SK-N-SH treated with all-trans-retinoic acid at 6 μM for 48 hours (cell line): ENCODE measurements at regions not wholly inside any gene's neighbourhood (a gene's known extent, or its start where the extent isn't known, plus 50 kb on each side); places are given as distances from the start of the nearest gene placed in this dataset.

Source experiments
- ATAC-seq: fragments of 200-7000 bp; cut with Tn5 transposase; 3 replicates; pipeline ENCODE4 v1.9.1; 2020; ENCODE audit warnings: mild to moderate bottlenecking, moderate library complexity
- ARNTL ChIP-seq: fragments of 450-650 bp; formaldehyde crosslinking; IDR thresholded peaks from 2 replicates; pipeline ENCODE4 v1.5.0; 2020; ENCODE audit warnings: low read depth, mild to moderate bottlenecking, moderate library complexity, borderline replicate concordance
- BACH2 ChIP-seq: fragments of 250-450 bp; sonication (Bioruptor Pico); IDR thresholded peaks from 2 replicates; pipeline ENCODE4 v1.9.0; 2021; ENCODE audit warnings: mild to moderate bottlenecking, borderline replicate concordance
- CREB5 ChIP-seq: fragments of 250-450 bp; sonication (Bioruptor Pico); IDR thresholded peaks from 2 replicates; pipeline ENCODE4 v1.5.1; 2020; ENCODE audit warnings: low read depth, mild to moderate bottlenecking, moderate library complexity
- CSDC2 ChIP-seq: fragments of 250-450 bp; sonication (Bioruptor Pico); IDR thresholded peaks from 2 replicates; pipeline ENCODE4 v1.5.0; 2020; ENCODE audit warnings: mild to moderate bottlenecking, moderate library complexity
- CSRNP3 ChIP-seq: fragments of 250-450 bp; sonication (Bioruptor Pico); IDR thresholded peaks from 2 replicates; pipeline ENCODE4 v1.5.1; 2021; ENCODE audit warnings: mild to moderate bottlenecking, moderate library complexity
- ISL1 ChIP-seq: fragments of 250-450 bp; sonication (Bioruptor Pico); IDR thresholded peaks from 2 replicates; pipeline ENCODE4 v2.1.2; 2022; ENCODE audit warnings: mild to moderate bottlenecking, moderate library complexity
- OSR1 ChIP-seq: fragments of 250-450 bp; sonication (Bioruptor Pico); IDR thresholded peaks from 2 replicates; pipeline ENCODE4 v1.8.0; 2022; ENCODE audit warnings: moderate library complexity, mild to moderate bottlenecking, inconsistent platforms
- PATZ1 ChIP-seq: fragments of 250-450 bp; sonication (Bioruptor Pico); IDR thresholded peaks from 2 replicates; pipeline ENCODE4 v1.8.0; 2020; ENCODE audit warnings: mild to moderate bottlenecking, moderate library complexity, borderline replicate concordance
- POU6F1 ChIP-seq: fragments of 250-450 bp; sonication (Bioruptor Pico); IDR thresholded peaks from 2 replicates; pipeline ENCODE4 v1.8.0; 2021; ENCODE audit warnings: low read depth, mild to moderate bottlenecking, moderate library complexity, borderline replicate concordance
- PPARA ChIP-seq: fragments of 250-450 bp; sonication (Bioruptor Pico); IDR thresholded peaks from 2 replicates; pipeline ENCODE4 v1.5.0; 2020; ENCODE audit warnings: mild to moderate bottlenecking, borderline replicate concordance
- RARB ChIP-seq: fragments of 250-450 bp; sonication (Bioruptor Pico); IDR thresholded peaks from 2 replicates; pipeline ENCODE4 v1.8.0; 2021; ENCODE audit warnings: mild to moderate bottlenecking, moderate library complexity
- SNAI2 ChIP-seq: fragments of 250-450 bp; sonication (Bioruptor Pico); IDR thresholded peaks from 2 replicates; pipeline ENCODE4 v1.5.0; 2020; ENCODE audit warnings: mild to moderate bottlenecking, moderate library complexity
- TCF4 ChIP-seq: fragments of 250-450 bp; sonication (Bioruptor Pico); IDR thresholded peaks from 2 replicates; pipeline ENCODE4 v1.8.0; 2021; ENCODE audit warnings: mild to moderate bottlenecking, moderate library complexity, borderline replicate concordance
- TOX ChIP-seq: fragments of 250-450 bp; sonication (Bioruptor Pico); IDR thresholded peaks from 2 replicates; pipeline ENCODE4 v1.8.0; 2021; ENCODE audit warnings: mild to moderate bottlenecking, moderate library complexity, borderline replicate concordance
- TSHZ2 ChIP-seq: fragments of 250-450 bp; sonication (Bioruptor Pico); IDR thresholded peaks from 2 replicates; pipeline ENCODE4 v1.5.0; 2020; ENCODE audit warnings: mild to moderate bottlenecking, moderate library complexity
- ZFP3 ChIP-seq: fragments of 250-450 bp; sonication (Bioruptor Pico); IDR thresholded peaks from 2 replicates; pipeline ENCODE4 v1.5.0; 2020; ENCODE audit warnings: mild to moderate bottlenecking, moderate library complexity
- ZFP30 ChIP-seq: fragments of 450-650 bp; formaldehyde crosslinking; IDR thresholded peaks from 2 replicates; pipeline ENCODE4 v1.5.0; 2022; ENCODE audit warnings: mild to moderate bottlenecking, moderate library complexity
- ZNF565 ChIP-seq: fragments of 450-650 bp; formaldehyde crosslinking; conservative IDR thresholded peaks from 2 replicates; pipeline ENCODE4 v1.5.0; 2020; ENCODE audit warnings: low read depth, mild to moderate bottlenecking, moderate library complexity
- ZNF70 ChIP-seq: fragments of 450-650 bp; formaldehyde crosslinking; IDR thresholded peaks from 2 replicates; pipeline ENCODE4 v1.5.0; 2020; ENCODE audit warnings: mild to moderate bottlenecking, moderate library complexity
- ZNF8 ChIP-seq: fragments of 450-650 bp; formaldehyde crosslinking; IDR thresholded peaks from 2 replicates; pipeline ENCODE4 v1.5.0; 2020; ENCODE audit warnings: mild to moderate bottlenecking, moderate library complexity

- ATAC-seq: no peak
- TF ChIP-seq SNAI2 (no peak), ZNF8 (no peak), TOX (CRISPR knock-in tag) (no peak), ARNTL (no peak), ISL1 (no peak), PPARA (CRISPR knock-in tag) (no peak), ZNF70 (CRISPR knock-in tag) (no peak), ZNF565 (CRISPR knock-in tag) (no peak), CSDC2 (CRISPR knock-in tag) (no peak)
These were observed 58.2 kb upstream of the NRP1 start for GRCh38 chr10:33392706-33393105.

GRCh38 chr10:33391611-33392465 is 57.4 kb upstream of the NRP1 start:
- no peak for TF ChIP-seq PPARA (CRISPR knock-in tag)
- no peak for ATAC-seq

GRCh38 chr10:33390046-33390445 is 55.6 kb upstream of the NRP1 start:
- TF ChIP-seq ZFP30 (CRISPR knock-in tag): no peak
- no peak for TF ChIP-seq ARNTL
- no peak for TF ChIP-seq ZFP3 (CRISPR knock-in tag)
- no peak for TF ChIP-seq BACH2 (CRISPR knock-in tag)
- TF ChIP-seq CSDC2 (CRISPR knock-in tag): no peak
- no peak for TF ChIP-seq CREB5 (CRISPR knock-in tag)
- TF ChIP-seq ZNF8: no peak
- no peak for TF ChIP-seq TCF4 (CRISPR knock-in tag)
- no peak for TF ChIP-seq CSRNP3 (CRISPR knock-in tag)
- TF ChIP-seq PATZ1: no peak
- TF ChIP-seq ISL1: no peak
- ATAC-seq: no peak

GRCh38 chr10:33388785-33389184 is 54.3 kb upstream of the NRP1 start:
- no peak for TF ChIP-seq ZNF70 (CRISPR knock-in tag)
- no peak for TF ChIP-seq SNAI2
- TF ChIP-seq ZFP3 (CRISPR knock-in tag): no peak
- no peak for TF ChIP-seq TOX (CRISPR knock-in tag)
- no peak for TF ChIP-seq OSR1 (CRISPR knock-in tag)
- no peak for TF ChIP-seq CSDC2 (CRISPR knock-in tag)
- TF ChIP-seq, all 23 proteins: peak for 0

GRCh38 chr10:33388382-33388781 is 53.9 kb upstream of the NRP1 start:
- ATAC-seq: no peak
- no peak for TF ChIP-seq POU6F1
- TF ChIP-seq ISL1: peak; percentile 93

More at GRCh38 chr10:33388785-33389184, 54.3 kb upstream of the NRP1 start:
- no peak for ATAC-seq

- TF ChIP-seq BACH2 (CRISPR knock-in tag): no peak
- TF ChIP-seq ARNTL: no peak
- no peak for TF ChIP-seq OSR1 (CRISPR knock-in tag)
- no peak for TF ChIP-seq PPARA (CRISPR knock-in tag)
- TF ChIP-seq ZFP30 (CRISPR knock-in tag): no peak
- TF ChIP-seq RARB: no peak
- no peak for TF ChIP-seq ZFP3 (CRISPR knock-in tag)
- no peak for TF ChIP-seq CSRNP3 (CRISPR knock-in tag)
- no peak for TF ChIP-seq ZNF70 (CRISPR knock-in tag)
- TF ChIP-seq TSHZ2 (CRISPR knock-in tag): no peak
- no peak for TF ChIP-seq CSDC2 (CRISPR knock-in tag)
- ATAC-seq: no peak
These were observed 53.3 kb upstream of the NRP1 start for GRCh38 chr10:33387720-33388119.
